DND-41 (cell line): ENCODE measurements at regions not wholly inside any gene's neighbourhood (a gene's known extent, or its start where the extent isn't known, plus 50 kb on each side); places are given as distances from the start of the nearest gene placed in this dataset.

Experiments used
- CTCF ChIP-seq: IDR thresholded peaks from 2 replicates; pipeline ENCODE4 v1.5.1; 2012; ENCODE audit warnings: borderline replicate concordance, low read length, moderate library complexity, mild to moderate bottlenecking; ENCODE audit not compliant: poor library complexity, severe bottlenecking; ENCODE audit errors: extremely low read depth
- EZH2 ChIP-seq: IDR thresholded peaks from 3 replicates; pipeline ENCODE4 v1.6.1; 2012; ENCODE audit warnings: borderline replicate concordance, low read depth, mild to moderate bottlenecking, moderate library complexity, low read length, inconsistent platforms; ENCODE audit not compliant: severe bottlenecking

DNA sequence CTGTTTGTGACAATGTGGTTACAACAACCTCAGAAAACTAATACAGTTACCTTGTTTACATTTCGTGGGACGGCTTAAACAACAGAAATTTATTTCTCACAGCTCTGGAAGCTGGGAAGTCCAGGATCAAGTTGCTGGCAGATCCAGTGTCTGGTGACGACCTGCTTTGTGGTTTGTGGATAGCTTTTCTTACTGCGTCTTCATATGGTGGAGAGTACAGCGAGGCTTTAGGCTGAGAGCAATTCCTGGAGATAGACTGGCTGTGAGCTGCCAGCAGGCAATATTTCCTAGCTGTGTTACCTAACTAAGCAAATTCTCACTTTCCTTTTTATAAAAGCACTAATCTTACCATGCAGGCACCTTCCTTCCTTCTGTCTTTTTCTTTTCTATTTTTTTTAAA lies 1203.5 kb upstream of the PRR20A start:
- TF ChIP-seq CTCF (no peak), EZH2 (no peak)
